ENCODE measurements at regions not wholly inside any gene's neighbourhood (a gene's known extent, or its start where the extent isn't known, plus 50 kb on each side); places are given as distances from the start of the nearest gene placed in this dataset.

DNA sequence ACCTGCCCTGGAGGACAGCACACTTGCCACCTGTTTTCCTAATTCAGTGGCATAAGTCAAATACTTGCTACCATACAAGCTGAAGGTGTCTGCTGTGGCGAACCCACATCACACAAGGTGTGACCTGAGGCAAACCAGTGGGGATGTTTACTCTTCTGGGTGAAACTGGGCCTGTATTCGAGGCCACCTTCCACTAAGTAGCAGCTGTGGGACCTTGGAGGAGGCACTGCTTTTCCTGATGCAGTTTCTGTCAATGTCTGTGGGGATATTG, 927.4 kb downstream of the BRD1 start:
- no peaks in the 10 kb centered on the region for H3K9me3 ChIP-seq
- H3K27ac ChIP-seq = no peak overlapping the region
- DNase-seq = no peak
- ATAC-seq = no peak
- intact Hi-C loops (cut with DNase I) = no loop called here
- WGBS, 4 donors = 50 to 69% (median 65%) methylated on average over 2 of the region's 2 CpGs
- no peak overlapping the region for H3K4me3 ChIP-seq
- no peak for TF ChIP-seq POLR2A (IDR thresholded peaks at IDR 0.05)
- TF ChIP-seq, protein P1, sequence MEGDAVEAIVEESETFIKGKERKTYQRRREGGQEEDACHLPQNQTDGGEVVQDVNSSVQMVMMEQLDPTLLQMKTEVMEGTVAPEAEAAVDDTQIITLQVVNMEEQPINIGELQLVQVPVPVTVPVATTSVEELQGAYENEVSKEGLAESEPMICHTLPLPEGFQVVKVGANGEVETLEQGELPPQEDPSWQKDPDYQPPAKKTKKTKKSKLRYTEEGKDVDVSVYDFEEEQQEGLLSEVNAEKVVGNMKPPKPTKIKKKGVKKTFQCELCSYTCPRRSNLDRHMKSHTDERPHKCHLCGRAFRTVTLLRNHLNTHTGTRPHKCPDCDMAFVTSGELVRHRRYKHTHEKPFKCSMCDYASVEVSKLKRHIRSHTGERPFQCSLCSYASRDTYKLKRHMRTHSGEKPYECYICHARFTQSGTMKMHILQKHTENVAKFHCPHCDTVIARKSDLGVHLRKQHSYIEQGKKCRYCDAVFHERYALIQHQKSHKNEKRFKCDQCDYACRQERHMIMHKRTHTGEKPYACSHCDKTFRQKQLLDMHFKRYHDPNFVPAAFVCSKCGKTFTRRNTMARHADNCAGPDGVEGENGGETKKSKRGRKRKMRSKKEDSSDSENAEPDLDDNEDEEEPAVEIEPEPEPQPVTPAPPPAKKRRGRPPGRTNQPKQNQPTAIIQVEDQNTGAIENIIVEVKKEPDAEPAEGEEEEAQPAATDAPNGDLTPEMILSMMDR (IDR thresholded peaks at IDR 0.05) = no peak
- H3K27me3 ChIP-seq = no peaks in the 10 kb centered on the region
- no peaks in the 10 kb centered on the region for H3K4me1 ChIP-seq
- no peaks in the 10 kb centered on the region for H3K36me3 ChIP-seq

DNA sequence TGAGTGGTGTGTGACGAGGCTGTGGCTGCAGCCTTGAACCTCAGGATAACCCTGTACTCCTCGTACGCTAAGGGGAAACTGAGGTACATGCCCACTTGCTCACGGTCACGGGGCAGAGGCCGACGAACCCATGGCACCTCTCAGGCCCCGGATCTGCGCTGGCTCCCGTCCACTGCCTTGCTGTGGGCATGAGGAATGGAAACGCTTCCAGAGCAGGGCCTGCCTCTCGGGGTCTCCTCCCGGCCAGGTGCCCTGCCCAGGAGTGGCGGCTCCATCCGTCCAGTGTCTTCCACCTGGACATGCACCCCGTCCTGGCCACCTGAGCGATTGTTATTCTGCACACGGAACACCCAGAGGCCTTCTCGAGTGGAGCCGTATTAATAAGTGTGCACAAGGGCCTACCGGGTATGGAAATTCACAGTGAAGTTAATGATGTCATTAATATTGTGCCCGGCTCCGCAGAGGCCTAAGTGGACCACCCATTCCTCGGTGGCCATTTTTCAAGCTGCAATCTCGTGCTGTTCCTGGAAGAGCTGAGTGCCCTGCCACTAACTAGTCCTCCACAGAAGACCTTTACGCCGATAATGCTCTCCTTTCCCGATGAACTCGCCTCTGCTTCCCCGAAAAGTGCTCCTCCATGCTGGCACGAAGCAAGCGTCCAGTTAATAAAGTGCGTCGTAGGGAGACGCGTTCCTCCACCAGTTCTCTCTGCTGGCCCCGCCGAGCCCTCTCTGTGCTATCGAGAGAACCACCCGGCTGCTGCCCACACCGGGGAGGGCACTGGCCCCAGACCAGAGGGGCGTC, 927.9 kb downstream of the BRD1 start:
- no peak overlapping the region for H3K27ac ChIP-seq
- DNase-seq (peak in 1 of 5 donors; percentile 17), ATAC-seq (no peak)
- no peak overlapping the region for H3K4me3 ChIP-seq
- no peaks in the 10 kb centered on the region for H3K9me3 ChIP-seq
- no peaks in the 10 kb centered on the region for H3K4me1 ChIP-seq
- H3K27me3 ChIP-seq = peaks cover 0 to 5% (median 0%) of the 10 kb centered on the region in 9 donors
- 83 to 91% (median 87%) methylated on average over 41 to 42 of the region's 42 CpGs for WGBS, 4 donors
- no peaks in the 10 kb centered on the region for H3K36me3 ChIP-seq
- TF ChIP-seq, protein P1 (IDR thresholded peaks at IDR 0.05) = no peak
- intact Hi-C loops (cut with DNase I) = no loop called here

DNA sequence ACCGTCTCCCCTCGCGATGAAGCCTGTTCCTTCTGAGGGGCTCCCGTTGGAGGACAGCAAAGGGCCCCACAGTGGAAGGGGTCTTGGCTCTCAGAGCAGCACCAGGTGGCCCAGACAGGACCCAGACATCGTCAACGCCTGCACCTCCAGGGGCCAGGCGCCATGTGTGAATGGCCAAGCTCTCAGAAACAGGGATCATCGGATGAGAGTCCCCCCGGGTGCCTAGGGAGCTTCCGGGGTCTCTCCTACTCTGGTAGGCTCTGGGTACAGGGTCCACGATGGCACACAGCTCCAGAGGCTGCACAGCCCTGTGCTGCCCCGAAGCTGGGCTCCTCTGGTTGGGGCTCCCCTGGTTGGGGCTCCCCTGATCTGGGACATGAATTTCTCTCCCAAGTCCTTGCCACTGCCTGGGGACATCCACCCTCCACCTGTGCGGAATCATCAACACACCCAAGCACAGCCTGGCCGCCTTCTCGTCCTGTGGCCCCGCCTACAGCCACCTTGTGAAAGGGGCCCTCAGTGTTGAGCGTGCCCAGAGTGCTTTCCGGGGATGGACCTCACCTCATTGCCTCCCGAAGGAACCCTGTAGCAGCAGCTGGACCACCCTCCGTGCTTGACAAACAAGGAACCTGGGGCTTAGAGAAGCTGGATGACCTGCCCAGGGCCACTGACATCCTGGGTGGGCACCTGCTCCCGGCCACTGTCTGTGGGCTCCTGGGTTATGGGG, 929.0 kb downstream of the BRD1 start:
- Histone ChIP-seq H3K36me3 (no peaks in the 10 kb centered on the region), H3K4me3 (no peak overlapping the region), H3K27me3 (peaks cover 0 to 13% (median 0%) of the 10 kb centered on the region in 9 donors), H3K9me3 (no peaks in the 10 kb centered on the region), H3K4me1 (no peaks in the 10 kb centered on the region), H3K27ac (no peak overlapping the region)
- 68 to 79% (median 70%) methylated on average over 17 to 21 of the region's 21 CpGs for WGBS, 4 donors
- no peak for DNase-seq
- TF ChIP-seq, protein P1 (IDR thresholded peaks at IDR 0.05) = no peak
- TF ChIP-seq POLR2A (IDR thresholded peaks at IDR 0.05) = no peak
- ATAC-seq = no peak
- intact Hi-C loops (cut with DNase I) = no loop called here

DNA sequence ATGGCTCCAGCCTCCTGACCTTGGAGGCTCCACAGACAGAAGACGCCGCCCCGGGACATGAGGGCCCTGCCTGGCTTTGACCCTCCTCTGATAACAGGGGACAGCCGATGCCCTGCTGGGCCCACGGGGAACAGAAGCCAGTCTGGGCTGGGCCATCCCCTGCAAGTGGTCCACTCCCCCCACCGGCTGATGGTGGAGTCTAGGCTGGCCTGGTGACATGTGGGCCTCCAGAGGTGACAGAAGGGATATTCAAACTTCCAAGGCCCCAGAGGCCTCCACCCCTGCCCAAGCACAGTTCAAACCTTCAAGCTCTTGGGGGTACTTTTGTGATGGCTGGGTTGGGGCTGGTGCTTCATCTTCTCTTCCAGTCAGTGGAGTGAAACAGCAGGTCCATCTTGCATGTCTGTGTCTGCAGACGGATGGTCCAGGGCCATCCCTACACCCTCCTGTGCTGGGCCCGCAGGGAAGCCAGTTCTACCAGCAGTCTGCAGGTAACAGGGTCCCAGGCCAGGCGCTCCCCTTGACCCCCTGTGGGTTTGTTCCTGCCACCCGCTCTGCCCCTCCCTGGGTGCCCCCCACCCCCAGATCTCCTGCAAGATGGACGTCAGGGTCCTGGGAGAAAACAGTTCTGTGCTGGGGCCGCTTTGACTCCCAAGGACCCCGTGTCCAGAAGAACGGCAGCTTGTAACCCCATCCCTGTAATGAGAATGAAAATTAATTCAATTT, 929.9 kb downstream of the BRD1 start:
- H3K4me1 ChIP-seq = no peaks in the 10 kb centered on the region
- DNase-seq = peak in 1 of 5 donors; percentile 6
- ATAC-seq = no peak
- H3K9me3 ChIP-seq = no peaks in the 10 kb centered on the region
- no peak overlapping the region for H3K4me3 ChIP-seq
- intact Hi-C loops (cut with DNase I) = no loop called here
- TF ChIP-seq POLR2A (IDR thresholded peaks at IDR 0.05) = no peak
- TF ChIP-seq, protein P1 (IDR thresholded peaks at IDR 0.05) = no peak
- H3K27ac ChIP-seq = no peak overlapping the region
- H3K36me3 ChIP-seq = no peaks in the 10 kb centered on the region
- 70 to 79% (median 73%) methylated on average over 8 to 14 of the region's 14 CpGs for WGBS, 4 donors
- H3K27me3 ChIP-seq = peaks cover 0 to 13% (median 0%) of the 10 kb centered on the region in 9 donors

Data from heart left ventricle (tissue), 16 donors.